H9 (cell line): ENCODE measurements at regions not wholly inside any gene's neighbourhood (a gene's known extent, or its start where the extent isn't known, plus 50 kb on each side); places are given as distances from the start of the nearest gene placed in this dataset.

Experiments used
- DNase-seq: peaks from one replicate; pipeline ENCODE4 v3.0.0-alpha.2; 2017
- H2AFZ ChIP-seq: one replicate; pipeline ENCODE4 v1.6.1; 2013; ENCODE audit warnings: mild to moderate bottlenecking, low read length, control low read depth, moderate library complexity
- H2AK5ac ChIP-seq: 2 replicates; pipeline ENCODE4 v1.6.1; 2013; ENCODE audit warnings: low read length, control low read depth, mixed read lengths; ENCODE audit not compliant: insufficient read length
- H2BK120ac ChIP-seq: one replicate; pipeline ENCODE4 v1.6.1; 2013; ENCODE audit warnings: low read depth, mild to moderate bottlenecking, low read length, control low read depth, inconsistent platforms; ENCODE audit not compliant: poor library complexity, severe bottlenecking
- H2BK12ac ChIP-seq: 2 replicates; pipeline ENCODE4 v1.6.1; 2013; ENCODE audit warnings: low read length, control low read depth, mixed read lengths, low read depth; ENCODE audit not compliant: insufficient read length
- H2BK15ac ChIP-seq: 2 replicates; pipeline ENCODE4 v1.6.1; 2013; ENCODE audit warnings: low read depth, low read length, control low read depth
- H2BK20ac ChIP-seq: one replicate; pipeline ENCODE4 v1.6.1; 2013; ENCODE audit warnings: low read depth, mild to moderate bottlenecking, low read length, control low read depth, inconsistent platforms; ENCODE audit not compliant: poor library complexity, severe bottlenecking
- H2BK5ac ChIP-seq: 2 replicates; pipeline ENCODE4 v1.6.1; 2013; ENCODE audit warnings: low read length, control low read depth, mixed read lengths; ENCODE audit not compliant: insufficient read length
- H3K14ac ChIP-seq: 2 replicates; pipeline ENCODE4 v1.6.1; 2013; ENCODE audit warnings: low read length, control low read depth; ENCODE audit not compliant: insufficient read depth
- H3K18ac ChIP-seq: 2 replicates; pipeline ENCODE4 v1.6.1; 2013; ENCODE audit warnings: low read depth, mild to moderate bottlenecking, mixed read lengths, low read length, control low read depth; ENCODE audit not compliant: insufficient read length
- H3K23ac ChIP-seq: 2 replicates; pipeline ENCODE4 v1.6.1; 2013; ENCODE audit warnings: low read length, control low read depth, mixed read lengths, low read depth; ENCODE audit not compliant: insufficient read length
- H3K23me2 ChIP-seq: 2 replicates; pipeline ENCODE4 v1.6.1; 2013; ENCODE audit warnings: low read depth, mild to moderate bottlenecking, mixed read lengths, low read length, control low read depth; ENCODE audit not compliant: insufficient read length, poor library complexity, severe bottlenecking
- H3K27ac ChIP-seq: 2 replicates; pipeline ENCODE4 v1.5.1; 2013; ENCODE audit warnings: low read length, control low read depth, mixed read lengths, low read depth; ENCODE audit not compliant: insufficient read length
- H3K27me3 ChIP-seq: 2 replicates; pipeline ENCODE4 v1.6.1; 2013; ENCODE audit warnings: low read length, control low read depth, inconsistent platforms; ENCODE audit not compliant: insufficient read depth
- H3K4ac ChIP-seq: 2 replicates; pipeline ENCODE4 v1.6.1; 2013; ENCODE audit warnings: low read depth, mild to moderate bottlenecking, control low read depth, inconsistent platforms, low read length, moderate library complexity
- H3K4me1 ChIP-seq: 2 replicates; pipeline ENCODE4 v1.6.1; 2013; ENCODE audit warnings: low read length, control low read depth, inconsistent platforms; ENCODE audit not compliant: insufficient read depth
- H3K4me2 ChIP-seq: 2 replicates; pipeline ENCODE4 v1.6.1; 2013; ENCODE audit warnings: low read length, control low read depth, mixed read lengths; ENCODE audit not compliant: insufficient read length, insufficient read depth
- H3K56ac ChIP-seq: 2 replicates; pipeline ENCODE4 v1.6.1; 2013; ENCODE audit warnings: low read depth, mild to moderate bottlenecking, mixed read lengths, low read length, control low read depth; ENCODE audit not compliant: insufficient read length
- H3K79me1 ChIP-seq: 2 replicates; pipeline ENCODE4 v1.6.1; 2013; ENCODE audit warnings: low read depth, mild to moderate bottlenecking, moderate library complexity, low read length, control low read depth, inconsistent platforms; ENCODE audit not compliant: insufficient read depth, poor library complexity, severe bottlenecking
- H3K79me2 ChIP-seq: 2 replicates; pipeline ENCODE4 v1.6.1; 2013; ENCODE audit warnings: low read length, control low read depth, inconsistent platforms; ENCODE audit not compliant: insufficient read depth
- H3K9ac ChIP-seq: 2 replicates; pipeline ENCODE4 v1.6.1; 2013; ENCODE audit warnings: low read length, control low read depth, mixed read lengths; ENCODE audit not compliant: insufficient read length; ENCODE audit errors: extremely low read depth
- H3K9me3 ChIP-seq: one replicate; pipeline ENCODE4 v1.6.1; 2013; ENCODE audit warnings: low read depth, low read length, inconsistent platforms; ENCODE audit not compliant: control insufficient read depth
- H3T11ph ChIP-seq: one replicate; pipeline ENCODE4 v1.6.1; 2013; ENCODE audit warnings: mild to moderate bottlenecking, low read length, control low read depth, inconsistent platforms
- H4K20me1 ChIP-seq: one replicate; pipeline ENCODE4 v1.6.1; 2013; ENCODE audit not compliant: control insufficient read depth, insufficient read length, insufficient read depth
- H4K5ac ChIP-seq: 2 replicates; pipeline ENCODE4 v1.6.1; 2013; ENCODE audit warnings: low read depth, mild to moderate bottlenecking, mixed read lengths, low read length, control low read depth; ENCODE audit not compliant: insufficient read length
- H4K8ac ChIP-seq: replicated peaks from 2 replicates; pipeline ENCODE4 v1.6.1; 2013; ENCODE audit warnings: low read length, control low read depth, mixed read lengths, low read depth; ENCODE audit not compliant: insufficient read length
- H4K91ac ChIP-seq: 2 replicates; pipeline ENCODE4 v1.6.1; 2013; ENCODE audit warnings: low read depth, mild to moderate bottlenecking, moderate library complexity, mixed read lengths, low read length, control low read depth; ENCODE audit not compliant: insufficient read length
- H3K27ac Mint-ChIP-seq, 3 experiments: 2 replicates in 2 of 3; 3 replicates in 1 of 3; pipeline ENCODE4 v1.8.0; 2020 to 2021; ENCODE audit warnings: mixed read lengths in 3 of 3, mild to moderate bottlenecking in 1 of 3, moderate library complexity in 1 of 3
- H3K27me3 Mint-ChIP-seq: 2 replicates; pipeline ENCODE4 v1.8.0; 2021; ENCODE audit warnings: low read depth, mild to moderate bottlenecking, moderate library complexity, mixed read lengths
- H3K36me3 Mint-ChIP-seq, 3 experiments: 2 replicates in 2 of 3; 3 replicates in 1 of 3; pipeline ENCODE4 v1.8.0; 2020 to 2021; ENCODE audit warnings: low read depth in 3 of 3, mixed read lengths in 3 of 3; ENCODE audit not compliant: insufficient read depth in 1 of 3
- H3K4me1 Mint-ChIP-seq, 2 experiments: 2 replicates each; pipeline ENCODE4 v1.8.0; 2020; ENCODE audit warnings: mixed read lengths in 2 of 2
- H3K4me3 Mint-ChIP-seq, 2 experiments: 2 replicates in 1 of 2; 3 replicates in 1 of 2; pipeline ENCODE4 v1.8.0; 2020 to 2021; ENCODE audit warnings: mild to moderate bottlenecking in 2 of 2, mixed read lengths in 2 of 2, moderate library complexity in 1 of 2
- H3K9me3 Mint-ChIP-seq, 2 experiments: 2 replicates in 1 of 2; 3 replicates in 1 of 2; pipeline ENCODE4 v1.8.0; 2020; ENCODE audit warnings: mild to moderate bottlenecking in 2 of 2, mixed read lengths in 2 of 2, moderate library complexity in 1 of 2
- WGBS: extraction: QIAGEN DNeasy Blood & Tissue Kit; methylation state at CpG from one replicate; pipeline ENCODE4 v1.1.7; 2013; ENCODE audit warnings: missing lambda C conversion rate, low lambda C conversion rate, mixed read lengths; ENCODE audit not compliant: insufficient read length; ENCODE audit errors: extremely low coverage; 5-methylcytosine and 5-hydroxymethylcytosine counted together
- TF ChIP-seq, protein P1 (sequence below): fragments of 200-600 bp; sonication (generic); conservative IDR thresholded peaks from 3 replicates; pipeline ENCODE4 v1.8.0; 2021; ENCODE audit warnings: antibody characterized with exemption, mild to moderate bottlenecking

DNA sequence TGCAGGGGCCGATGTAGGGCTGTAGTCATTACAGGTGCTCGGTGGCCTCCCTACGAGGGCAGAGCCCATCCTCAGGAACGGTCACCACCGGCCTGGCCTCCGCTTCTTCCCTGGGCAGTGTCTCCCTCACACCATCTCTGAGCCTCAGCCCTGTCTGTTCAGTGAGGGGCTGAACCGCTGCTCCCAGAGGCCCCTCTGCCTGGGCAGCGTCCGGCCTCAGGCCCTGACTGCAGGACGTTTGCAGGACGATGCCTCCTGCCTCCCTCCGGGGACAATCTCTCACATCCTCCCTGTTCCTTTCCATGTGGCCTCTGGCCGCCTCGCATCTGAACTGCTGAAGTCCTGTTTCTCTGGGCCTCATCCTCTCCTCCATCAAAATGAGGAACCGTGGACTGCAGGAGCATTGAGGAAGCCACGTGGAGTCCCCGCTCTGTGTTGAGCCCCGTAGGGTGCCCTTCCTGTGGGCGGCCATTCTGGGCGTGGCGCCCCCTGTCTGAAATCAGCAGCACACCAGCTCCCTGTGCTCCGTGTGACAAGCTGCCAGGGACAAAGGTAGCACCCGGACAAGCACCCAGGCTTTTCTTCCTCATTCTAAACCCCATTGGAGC is 933.5 kb downstream of the BRD1 start:
- Histone ChIP-seq H3K23ac (no peak overlapping the region), H3K56ac (no peak overlapping the region), H2BK12ac (no peak overlapping the region), H2AFZ (no peak overlapping the region), H3K9me3 (no peaks in the 10 kb centered on the region), H3K4ac (no peak overlapping the region), H2BK20ac (no peak overlapping the region), H3K79me2 (no peaks in the 10 kb centered on the region), H2BK5ac (no peak overlapping the region), H3T11ph (no peak overlapping the region), H4K8ac (no peak overlapping the region), H3K27ac (no peak overlapping the region), H3K18ac (no peak overlapping the region), H3K14ac (no peak overlapping the region; the same call in 1 of the 2 replicates), H2BK15ac (no peak overlapping the region), H3K4me1 (no peaks in the 10 kb centered on the region), H2AK5ac (no peak overlapping the region), H4K5ac (no peak overlapping the region), H4K91ac (no peak overlapping the region), H3K79me1 (no peaks in the 10 kb centered on the region), H4K20me1 (no peaks in the 10 kb centered on the region), H3K4me2 (no peak overlapping the region), H2BK120ac (no peak overlapping the region), H3K9ac (no peak overlapping the region), H3K23me2 (no peaks in the 10 kb centered on the region), H3K27me3 (no peaks in the 10 kb centered on the region)
- peak; percentile 53 for DNase-seq
- no CpG with 5 or more reads among the region's 23 CpGs for WGBS
- H3K36me3 Mint-ChIP-seq: peaks cover 0 to under 1% (median 0%) of the 10 kb centered on the region in 3 experiments; a peak in 1 of 7 replicates
- no peaks in the 10 kb centered on the region for H3K9me3 Mint-ChIP-seq
- H3K27ac Mint-ChIP-seq: peak overlapping the region in 1 of 3 experiments; percentile 55; a peak in 1 of 7 replicates
- H3K4me1 Mint-ChIP-seq: no peaks in the 10 kb centered on the region
- H3K4me3 Mint-ChIP-seq: no peak overlapping the region
- H3K27me3 Mint-ChIP-seq: peaks cover 36% of the 10 kb centered on the region
- TF ChIP-seq, protein P1, sequence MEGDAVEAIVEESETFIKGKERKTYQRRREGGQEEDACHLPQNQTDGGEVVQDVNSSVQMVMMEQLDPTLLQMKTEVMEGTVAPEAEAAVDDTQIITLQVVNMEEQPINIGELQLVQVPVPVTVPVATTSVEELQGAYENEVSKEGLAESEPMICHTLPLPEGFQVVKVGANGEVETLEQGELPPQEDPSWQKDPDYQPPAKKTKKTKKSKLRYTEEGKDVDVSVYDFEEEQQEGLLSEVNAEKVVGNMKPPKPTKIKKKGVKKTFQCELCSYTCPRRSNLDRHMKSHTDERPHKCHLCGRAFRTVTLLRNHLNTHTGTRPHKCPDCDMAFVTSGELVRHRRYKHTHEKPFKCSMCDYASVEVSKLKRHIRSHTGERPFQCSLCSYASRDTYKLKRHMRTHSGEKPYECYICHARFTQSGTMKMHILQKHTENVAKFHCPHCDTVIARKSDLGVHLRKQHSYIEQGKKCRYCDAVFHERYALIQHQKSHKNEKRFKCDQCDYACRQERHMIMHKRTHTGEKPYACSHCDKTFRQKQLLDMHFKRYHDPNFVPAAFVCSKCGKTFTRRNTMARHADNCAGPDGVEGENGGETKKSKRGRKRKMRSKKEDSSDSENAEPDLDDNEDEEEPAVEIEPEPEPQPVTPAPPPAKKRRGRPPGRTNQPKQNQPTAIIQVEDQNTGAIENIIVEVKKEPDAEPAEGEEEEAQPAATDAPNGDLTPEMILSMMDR: peak; percentile 77
